Mesendoderm (in vitro differentiated cells): ENCODE measurements at regions not wholly inside any gene's neighbourhood (a gene's known extent, or its start where the extent isn't known, plus 50 kb on each side); places are given as distances from the start of the nearest gene placed in this dataset.

Experiments
- DNase-seq: peaks from one replicate; pipeline ENCODE4 v3.0.0; 2013
- H2AK5ac ChIP-seq: 2 replicates; pipeline ENCODE4 v1.6.1; 2013; ENCODE audit warnings: low read length, inconsistent platforms
- H2BK120ac ChIP-seq: 2 replicates; pipeline ENCODE4 v1.6.1; 2013; ENCODE audit warnings: low read depth, mild to moderate bottlenecking, low read length, moderate library complexity, mixed read lengths
- H2BK15ac ChIP-seq: replicated peaks from 2 replicates; pipeline ENCODE4 v1.6.1; 2013; ENCODE audit warnings: low read depth, mild to moderate bottlenecking, moderate library complexity
- H2BK5ac ChIP-seq: 2 replicates; pipeline ENCODE4 v1.6.1; 2013; ENCODE audit warnings: low read length, inconsistent platforms
- H3K18ac ChIP-seq: 2 replicates; pipeline ENCODE4 v1.6.1; 2013; ENCODE audit warnings: mild to moderate bottlenecking, low read length, mixed read lengths
- H3K23ac ChIP-seq: one replicate; pipeline ENCODE4 v1.6.1; 2013; ENCODE audit warnings: low read length
- H3K27ac ChIP-seq: 2 replicates; pipeline ENCODE4 v1.5.1; 2013; ENCODE audit warnings: low read depth, mild to moderate bottlenecking, inconsistent platforms, low read length, moderate library complexity
- H3K27me3 ChIP-seq: 2 replicates; pipeline ENCODE4 v1.6.1; 2013; ENCODE audit warnings: low read length, control low read depth, mild to moderate bottlenecking, inconsistent platforms; ENCODE audit not compliant: insufficient read depth, poor library complexity
- H3K36me3 ChIP-seq: 2 replicates; pipeline ENCODE4 v1.6.1; 2013; ENCODE audit warnings: low read length, inconsistent platforms; ENCODE audit not compliant: control insufficient read depth, insufficient read depth
- H3K4ac ChIP-seq: one replicate; pipeline ENCODE4 v1.6.1; 2013; ENCODE audit warnings: low read depth, mild to moderate bottlenecking, low read length, moderate library complexity
- H3K4me1 ChIP-seq: 2 replicates; pipeline ENCODE4 v1.6.1; 2013; ENCODE audit warnings: low read depth, low read length, inconsistent platforms; ENCODE audit not compliant: control insufficient read depth
- H3K4me2 ChIP-seq: 2 replicates; pipeline ENCODE4 v1.6.1; 2013; ENCODE audit warnings: low read length
- H3K4me3 ChIP-seq: 2 replicates; pipeline ENCODE4 v1.5.1; 2013; ENCODE audit warnings: mild to moderate bottlenecking, low read length
- H3K56ac ChIP-seq: one replicate; pipeline ENCODE4 v1.6.1; 2013; ENCODE audit warnings: low read length
- H3K79me1 ChIP-seq: 2 replicates; pipeline ENCODE4 v1.6.1; 2013; ENCODE audit warnings: low read length, inconsistent platforms
- H3K79me2 ChIP-seq: 2 replicates; pipeline ENCODE4 v1.6.1; 2013; ENCODE audit warnings: mild to moderate bottlenecking, low read length; ENCODE audit not compliant: control insufficient read depth, insufficient read depth
- H3K9ac ChIP-seq: 2 replicates; pipeline ENCODE4 v1.6.1; 2013; ENCODE audit warnings: low read length, inconsistent platforms
- H4K5ac ChIP-seq: one replicate; pipeline ENCODE4 v1.6.1; 2013; ENCODE audit warnings: low read length
- H4K8ac ChIP-seq: one replicate; pipeline ENCODE4 v1.6.1; 2013; ENCODE audit warnings: low read depth, mild to moderate bottlenecking, control low read depth, low read length, moderate library complexity
- WGBS: extraction: QIAGEN DNeasy Blood & Tissue Kit; methylation state at CpG from one replicate; pipeline ENCODE4 v1.1.7; 2013; ENCODE audit warnings: low lambda C conversion rate, missing lambda C conversion rate; ENCODE audit not compliant: insufficient coverage; ENCODE audit errors: extremely low coverage; 5-methylcytosine and 5-hydroxymethylcytosine counted together

DNA sequence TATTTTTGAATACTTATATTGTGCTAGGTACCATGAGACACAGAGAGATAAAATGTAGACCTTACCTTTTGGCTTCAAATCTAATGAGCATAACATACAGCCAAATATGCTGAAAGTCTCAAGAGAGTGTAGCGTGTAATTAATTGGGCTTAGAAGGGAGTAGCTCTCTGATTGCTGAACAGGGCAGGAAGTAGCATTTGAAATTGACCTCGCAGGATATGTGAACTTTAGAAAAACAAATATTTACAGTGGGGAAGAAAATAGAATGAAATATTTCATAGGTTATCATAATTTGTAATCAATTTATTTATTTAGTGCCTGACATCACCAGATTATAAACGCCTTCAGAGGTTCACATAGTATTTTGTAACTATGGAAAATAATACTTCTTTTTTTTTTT lies 327.1 kb downstream of the RFC3 start:
- Histone ChIP-seq H3K36me3 (no peaks in the 10 kb centered on the region), H3K27ac (no peak overlapping the region), H3K9ac (no peak overlapping the region), H3K79me1 (no peaks in the 10 kb centered on the region), H3K23ac (no peak overlapping the region), H4K8ac (no peak overlapping the region), H3K27me3 (no peaks in the 10 kb centered on the region), H2BK15ac (no peak overlapping the region), H3K4me2 (no peak overlapping the region), H2BK120ac (peak overlapping the region; percentile 55), H3K56ac (no peak overlapping the region), H3K18ac (no peak overlapping the region), H2AK5ac (no peak overlapping the region), H4K5ac (no peak overlapping the region), H3K4me1 (peaks cover 16% of the 10 kb centered on the region), H3K4me3 (no peak overlapping the region), H3K79me2 (no peaks in the 10 kb centered on the region), H3K4ac (no peak overlapping the region), H2BK5ac (no peak overlapping the region)
- WGBS: no CpG with 5 or more reads among the region's 3 CpGs
- no peak for DNase-seq

DNA sequence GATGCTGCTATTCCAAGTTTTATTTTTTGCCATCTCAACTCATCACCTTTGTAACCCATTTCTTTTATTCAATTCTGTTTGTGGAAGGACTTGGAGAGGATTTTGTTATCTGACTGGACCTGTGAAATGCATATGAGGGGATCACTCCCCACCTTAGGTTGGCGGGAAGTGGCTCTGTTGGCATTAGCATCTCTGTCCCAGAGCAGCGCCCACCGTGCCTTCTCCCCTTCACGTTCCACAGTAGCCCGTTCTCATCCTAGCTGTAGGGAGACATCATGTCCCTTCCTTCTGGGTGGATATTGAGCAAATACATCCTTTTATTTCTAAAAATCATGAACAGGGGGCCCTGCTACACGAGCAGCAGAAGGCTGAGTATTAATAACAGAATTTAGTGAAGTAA lies 330.4 kb downstream of the RFC3 start:
- WGBS: no CpG with 5 or more reads among the region's 6 CpGs
- H2BK5ac ChIP-seq: peak overlapping the region; percentile 86
- no peak for DNase-seq
- H3K27me3 ChIP-seq: no peaks in the 10 kb centered on the region
- H3K4me2 ChIP-seq: no peak overlapping the region
- H3K27ac ChIP-seq: no peak overlapping the region
- no peak overlapping the region for H4K5ac ChIP-seq
- H3K4me1 ChIP-seq: peaks cover 17% of the 10 kb centered on the region
- H4K8ac ChIP-seq: no peak overlapping the region
- H3K23ac ChIP-seq: no peak overlapping the region
- H2BK120ac ChIP-seq: no peak overlapping the region
- H3K79me1 ChIP-seq: no peaks in the 10 kb centered on the region
- H3K4ac ChIP-seq: no peak overlapping the region
- peak overlapping the region; percentile 81 for H3K56ac ChIP-seq
- H3K79me2 ChIP-seq: no peaks in the 10 kb centered on the region
- H2BK15ac ChIP-seq: no peak overlapping the region
- no peak overlapping the region for H3K18ac ChIP-seq
- H3K36me3 ChIP-seq: no peaks in the 10 kb centered on the region
- peak overlapping the region; percentile 67 for H2AK5ac ChIP-seq
- H3K4me3 ChIP-seq: no peak overlapping the region
- no peak overlapping the region for H3K9ac ChIP-seq

DNA sequence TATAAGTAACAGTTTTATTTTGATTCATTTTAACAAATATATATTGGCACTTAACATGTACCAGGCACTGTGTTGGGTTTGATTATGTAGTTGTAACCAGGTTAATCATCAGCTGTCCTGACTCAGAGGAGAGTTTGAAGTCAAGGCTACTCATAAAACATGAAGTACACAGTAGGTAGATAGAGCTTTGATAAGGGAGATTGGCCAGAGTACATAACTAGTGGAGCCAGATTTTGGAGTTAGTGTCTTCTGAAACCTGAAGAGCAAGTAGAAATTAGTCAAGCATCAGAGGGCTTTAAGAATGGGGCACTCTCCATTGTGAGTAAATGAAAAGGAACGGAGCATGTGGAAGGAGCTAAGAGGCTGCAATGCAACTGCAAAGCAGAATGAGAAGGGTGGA lies 333.9 kb downstream of the RFC3 start:
- no peaks in the 10 kb centered on the region for H3K79me2 ChIP-seq
- no peak overlapping the region for H3K4me2 ChIP-seq
- no CpG with 5 or more reads among the region's 1 CpG for WGBS
- no peak overlapping the region for H2BK120ac ChIP-seq
- no peak overlapping the region for H4K5ac ChIP-seq
- H3K4ac ChIP-seq: no peak overlapping the region
- no peak overlapping the region for H3K18ac ChIP-seq
- H2AK5ac ChIP-seq: no peak overlapping the region
- no peak overlapping the region for H2BK5ac ChIP-seq
- H4K8ac ChIP-seq: no peak overlapping the region
- DNase-seq: no peak
- no peaks in the 10 kb centered on the region for H3K36me3 ChIP-seq
- H2BK15ac ChIP-seq: no peak overlapping the region
- H3K27me3 ChIP-seq: no peaks in the 10 kb centered on the region
- H3K4me3 ChIP-seq: no peak overlapping the region
- H3K56ac ChIP-seq: no peak overlapping the region
- H3K79me1 ChIP-seq: no peaks in the 10 kb centered on the region
- no peak overlapping the region for H3K9ac ChIP-seq
- H3K4me1 ChIP-seq: peaks cover 20% of the 10 kb centered on the region
- no peak overlapping the region for H3K27ac ChIP-seq
- no peak overlapping the region for H3K23ac ChIP-seq

DNA sequence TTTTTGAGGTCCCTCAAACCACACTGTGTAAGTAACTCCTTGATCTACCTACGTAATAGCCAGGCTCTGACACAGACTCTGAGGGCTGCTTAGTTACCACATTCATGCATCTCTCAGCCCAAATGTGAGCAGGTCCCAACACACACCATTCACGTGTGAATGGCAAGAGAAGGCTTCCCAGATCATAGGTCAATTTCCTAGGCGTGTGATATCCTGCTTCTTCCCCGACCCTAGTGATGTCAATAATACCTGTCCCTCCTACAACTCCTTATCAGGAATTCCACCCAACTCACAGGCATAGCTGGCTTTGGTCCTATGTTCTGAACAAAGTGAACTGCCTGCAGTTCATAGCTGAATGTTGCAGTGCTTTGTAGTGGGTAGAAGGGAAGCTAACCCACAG lies 334.5 kb downstream of the RFC3 start:
- Histone ChIP-seq H3K4me2 (no peak overlapping the region), H3K79me2 (no peaks in the 10 kb centered on the region), H4K5ac (no peak overlapping the region), H3K18ac (peak overlapping the region; percentile 86), H4K8ac (no peak overlapping the region), H3K27ac (no peak overlapping the region), H2AK5ac (peak overlapping the region; percentile 57), H3K27me3 (no peaks in the 10 kb centered on the region), H3K79me1 (no peaks in the 10 kb centered on the region), H2BK120ac (peak overlapping the region; percentile 79), H3K23ac (no peak overlapping the region), H2BK15ac (no peak overlapping the region), H3K4ac (peak overlapping the region; percentile 48), H3K56ac (no peak overlapping the region), H3K4me3 (no peak overlapping the region), H3K9ac (no peak overlapping the region), H3K4me1 (peaks cover 19% of the 10 kb centered on the region), H2BK5ac (no peak overlapping the region), H3K36me3 (no peaks in the 10 kb centered on the region)
- no peak for DNase-seq
- no CpG with 5 or more reads among the region's 4 CpGs for WGBS

DNA sequence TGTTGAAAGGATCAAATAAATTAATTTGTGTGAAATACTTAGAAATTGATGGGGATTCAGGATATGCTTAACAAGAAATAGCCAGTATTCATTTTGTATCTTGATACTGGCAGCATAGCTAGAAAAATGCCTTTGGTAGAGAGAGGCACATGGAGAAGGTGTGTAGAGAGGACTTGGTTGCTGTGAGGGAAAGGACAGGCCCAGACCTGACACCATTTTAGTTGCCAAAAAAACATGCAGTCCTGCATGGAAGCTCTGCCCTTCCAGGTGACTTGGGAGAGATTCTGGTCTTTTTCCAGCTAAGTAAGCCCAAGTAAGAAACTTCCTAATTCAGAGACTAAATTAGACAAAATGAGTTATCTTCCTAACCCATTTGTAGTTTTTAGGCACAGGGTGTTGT lies 335.0 kb downstream of the RFC3 start:
- DNase-seq: no peak
- Histone ChIP-seq H3K79me2 (no peaks in the 10 kb centered on the region), H3K36me3 (no peaks in the 10 kb centered on the region), H4K8ac (no peak overlapping the region), H2BK120ac (no peak overlapping the region), H3K79me1 (no peaks in the 10 kb centered on the region), H4K5ac (no peak overlapping the region), H3K4me1 (peaks cover 15% of the 10 kb centered on the region), H3K4me3 (no peak overlapping the region), H2BK5ac (peak overlapping the region; percentile 65), H3K56ac (peak overlapping the region; percentile 30), H3K27ac (no peak overlapping the region), H3K4ac (no peak overlapping the region), H3K18ac (no peak overlapping the region), H3K27me3 (no peaks in the 10 kb centered on the region), H3K9ac (no peak overlapping the region), H3K23ac (no peak overlapping the region), H2BK15ac (no peak overlapping the region), H3K4me2 (no peak overlapping the region), H2AK5ac (no peak overlapping the region)

DNA sequence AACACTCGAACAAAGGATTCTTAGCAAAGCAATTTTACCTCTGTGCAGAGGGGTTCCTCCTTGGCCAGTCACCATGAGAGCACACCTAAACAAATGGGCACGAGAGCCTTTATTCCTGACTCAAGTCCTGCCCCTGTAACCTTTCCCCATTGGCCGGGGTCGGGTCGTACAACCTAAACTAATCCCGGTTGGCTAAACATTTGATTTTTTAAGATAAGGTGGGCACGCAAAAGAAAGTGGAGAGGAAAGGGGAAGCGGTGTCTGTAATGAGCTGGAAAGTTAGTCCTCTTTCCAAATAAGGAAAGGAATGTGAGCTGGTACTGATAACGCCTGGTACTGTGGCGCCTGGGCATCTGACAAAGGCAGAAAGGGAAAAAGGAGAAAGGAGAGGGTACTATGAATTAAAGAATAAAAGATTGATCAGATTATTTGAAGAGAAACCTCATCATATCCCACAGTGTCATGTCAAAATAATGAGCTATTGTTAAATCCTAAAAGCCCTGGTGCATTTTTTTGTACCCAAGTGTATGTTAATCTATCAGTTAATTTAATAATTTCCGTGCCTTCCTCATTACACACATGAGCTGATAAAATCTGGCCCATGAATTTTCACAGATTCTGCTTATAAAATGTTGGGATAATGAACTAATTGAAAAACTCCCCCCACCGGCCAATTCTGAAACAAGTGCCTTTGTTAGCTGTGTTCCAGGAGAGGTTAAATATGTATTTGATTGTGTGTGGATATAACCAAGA lies 335.7 kb downstream of the RFC3 start:
- Histone ChIP-seq H4K5ac (no peak overlapping the region), H3K18ac (no peak overlapping the region), H4K8ac (no peak overlapping the region), H3K4me1 (peaks cover 12% of the 10 kb centered on the region), H3K9ac (no peak overlapping the region), H3K4me3 (no peak overlapping the region), H2BK15ac (no peak overlapping the region), H3K27ac (no peak overlapping the region), H3K27me3 (no peaks in the 10 kb centered on the region), H3K4ac (no peak overlapping the region), H3K36me3 (no peaks in the 10 kb centered on the region), H2BK120ac (no peak overlapping the region), H3K56ac (no peak overlapping the region), H3K23ac (no peak overlapping the region), H3K79me2 (no peaks in the 10 kb centered on the region), H3K79me1 (no peaks in the 10 kb centered on the region), H3K4me2 (no peak overlapping the region), H2AK5ac (no peak overlapping the region), H2BK5ac (no peak overlapping the region)
- peak; percentile 52 for DNase-seq
- WGBS: no CpG with 5 or more reads among the region's 12 CpGs
